HepG2 (cell line): ENCODE measurements at regions not wholly inside any gene's neighbourhood (a gene's known extent, or its start where the extent isn't known, plus 50 kb on each side); places are given as distances from the start of the nearest gene placed in this dataset.

Experiments
- ATAC-seq: fragments of 200-7000 bp; cut with Tn5 transposase; 3 replicates; pipeline ENCODE4 v1.9.1; 2020; ENCODE audit warnings: mild to moderate bottlenecking, moderate library complexity
- BruUV-seq: library from RNA; stranded (reverse); fragments of 400-500 nt; replicated peaks from 2 replicates; lab custom pipeline; 2021; lab: Mats Ljungman, UMichigan
- CTCF ChIA-PET: fragments of 300-600 bp; formaldehyde crosslinking; extraction: SDS; loops from one replicate; lab custom pipeline; 2021; ENCODE audit warnings: low total read pairs, inconsistent platforms, low intra/inter-chr PET ratio; lab: Yijun Ruan, JAX
- POLR2A ChIA-PET: fragments of 350-600 bp; sonication (Branson Sonifier 250); formaldehyde crosslinking; loops from one replicate; lab custom pipeline; 2020; ENCODE audit warnings: antibody characterized with exemption, inconsistent platforms; lab: Yijun Ruan, JAX
- DNase-seq: peaks from one replicate; pipeline ENCODE4 v3.0.0-alpha.2; 2015; ENCODE audit warnings: low spot score
- FAIRE-seq: peaks from 3 replicates; lab custom pipeline; 2011; peaks lifted over from hg19 to GRCh38; lab: Jason Lieb, UNC
- H2AFZ ChIP-seq: one replicate; pipeline ENCODE4 v1.6.1; 2011; ENCODE audit warnings: low read length, inconsistent platforms
- H3K27ac ChIP-seq: fragments of 300-600 bp; 3 replicates; pipeline ENCODE4 v1.8.0; 2011; ENCODE audit warnings: mixed run types, mild to moderate bottlenecking, mixed read lengths, low read length, inconsistent platforms; ENCODE audit not compliant: insufficient read depth; ENCODE audit errors: extremely low read length
- H3K27me3 ChIP-seq, 2 experiments: fragments of 200-600 bp in 1 of 2; 2 replicates in 1 of 2; 3 replicates in 1 of 2; pipeline versions ENCODE4 v1.6.0 to v1.8.0; 2011; ENCODE audit warnings: low read length in 2 of 2, mild to moderate bottlenecking in 2 of 2, moderate library complexity in 2 of 2, inconsistent platforms in 1 of 2; ENCODE audit not compliant: insufficient read depth in 2 of 2, control insufficient read depth in 1 of 2
- H3K36me3 ChIP-seq, 2 experiments: fragments of 200-600 bp in 1 of 2; replicated peaks in 1 of 2; 2 replicates in 1 of 2; 3 replicates in 1 of 2; pipeline versions ENCODE4 v1.5.1 to v1.8.0; 2011; ENCODE audit warnings: low read length in 2 of 2, inconsistent platforms in 1 of 2; ENCODE audit not compliant: insufficient read depth in 2 of 2, control insufficient read depth in 1 of 2
- H3K4me1 ChIP-seq: 2 replicates; pipeline ENCODE4 v1.5.1; 2012; ENCODE audit warnings: low read length, inconsistent platforms; ENCODE audit not compliant: insufficient read depth
- H3K4me2 ChIP-seq: 2 replicates; pipeline ENCODE4 v1.6.0; 2011; ENCODE audit warnings: low read depth, low read length, inconsistent platforms
- H3K4me3 ChIP-seq, 3 experiments: fragments of 200-600 bp in 1 of 3; sonication (generic), shearing (Covaris generic) in 1 of 3; replicated peaks in 1 of 3; 2 replicates each; pipeline ENCODE4 v1.5.1; 2011 to 2016; ENCODE audit warnings: low read length in 3 of 3, inconsistent platforms in 2 of 3, low read depth in 2 of 3, mild to moderate bottlenecking in 2 of 3, control low read depth in 1 of 3, mixed read lengths in 1 of 3; ENCODE audit not compliant: insufficient read depth in 1 of 3
- H3K79me2 ChIP-seq: one replicate; pipeline ENCODE4 v1.6.1; 2011; ENCODE audit warnings: low read length, inconsistent platforms; ENCODE audit not compliant: insufficient read depth
- H3K9ac ChIP-seq: 2 replicates; pipeline ENCODE4 v1.6.0; 2011; ENCODE audit warnings: mild to moderate bottlenecking, low read depth, low read length, inconsistent platforms; ENCODE audit not compliant: insufficient read depth
- H3K9me3 ChIP-seq: 2 replicates; pipeline ENCODE4 v1.5.1; 2012; ENCODE audit warnings: mild to moderate bottlenecking, low read length
- H4K20me1 ChIP-seq: 2 replicates; pipeline ENCODE4 v1.6.0; 2011; ENCODE audit warnings: inconsistent platforms, mild to moderate bottlenecking, low read length, moderate library complexity; ENCODE audit not compliant: insufficient read depth
- ARID2 ChIP-seq: sonication (generic); formaldehyde crosslinking; IDR thresholded peaks from 2 replicates; pipeline ENCODE4 v1.8.1; 2022; ENCODE audit warnings: mild to moderate bottlenecking, missing genetic modification reagents, borderline replicate concordance
- FOXK2 ChIP-seq: fragments of 450-650 bp; IDR thresholded peaks from 2 replicates; pipeline ENCODE4 v1.6.1; 2016
- GATAD1 ChIP-seq: IDR thresholded peaks from 2 replicates; pipeline ENCODE4 v1.6.1; 2016; ENCODE audit warnings: missing genetic modification reagents, missing compliant biosample characterization
- MTA3 ChIP-seq: sonication (generic); formaldehyde crosslinking; IDR thresholded peaks from 2 replicates; pipeline ENCODE4 v1.4.0; 2020; ENCODE audit warnings: missing genetic modification reagents
- POLR2G ChIP-seq: fragments of 200-400 bp; formaldehyde crosslinking; IDR thresholded peaks from 2 replicates; pipeline ENCODE4 v1.6.1; 2018; ENCODE audit warnings: mild to moderate bottlenecking, low read depth, low read length, moderate library complexity
- TCF7 ChIP-seq: sonication (generic); IDR thresholded peaks from 2 replicates; pipeline ENCODE4 v1.6.1; 2016; ENCODE audit warnings: antibody characterized with exemption, low read depth
- ZNF296 ChIP-seq: sonication (generic); formaldehyde crosslinking; conservative IDR thresholded peaks from 2 replicates; pipeline ENCODE4 v1.5.0; 2020; ENCODE audit warnings: mild to moderate bottlenecking, missing genetic modification reagents
- ZNF329 ChIP-seq: sonication (generic); formaldehyde crosslinking; IDR thresholded peaks from 2 replicates; pipeline ENCODE4 v1.9.0; 2021; ENCODE audit warnings: low read depth, mild to moderate bottlenecking, missing genetic modification reagents
- ZNF562 ChIP-seq: sonication (generic); formaldehyde crosslinking; IDR thresholded peaks from 2 replicates; pipeline ENCODE4 v1.8.0; 2022; ENCODE audit warnings: missing genetic modification reagents, borderline replicate concordance
- ZNF670 ChIP-seq: sonication (generic); formaldehyde crosslinking; IDR thresholded peaks from 2 replicates; pipeline ENCODE4 v1.8.0; 2022; ENCODE audit warnings: mild to moderate bottlenecking, missing genetic modification reagents, borderline replicate concordance
- WGBS: methylation state at CpG from one replicate; pipeline ENCODE4 v1.1.6; 2017; ENCODE audit warnings: low lambda C conversion rate; 5-methylcytosine and 5-hydroxymethylcytosine counted together
- in situ Hi-C: cut with HindIII; loops from 2 replicates; pipeline ENCODE4 v1.10.0; 2017; ENCODE audit warnings: low pct_unique_long_range_greater_than_20kb; ENCODE audit not compliant: extremely low pct_ligation_motif_present
- intact Hi-C: fragments of 100-400 bp; cut with micrococcal nuclease; formaldehyde crosslinking; loops from one replicate; pipeline ENCODE4 v1.10.0; 2022; ENCODE audit not compliant: unreplicated experiment
- TF ChIP-seq, protein P1 (sequence below): sonication (generic); formaldehyde crosslinking; IDR thresholded peaks from 2 replicates; pipeline ENCODE4 v1.4.0; 2020; ENCODE audit warnings: low read depth, mild to moderate bottlenecking, missing genetic modification reagents
- TF ChIP-seq, protein P2 (sequence below): IDR thresholded peaks from 2 replicates; pipeline ENCODE4 v1.6.1; 2016; ENCODE audit warnings: low read depth, missing genetic modification reagents, missing compliant biosample characterization
- TF ChIP-seq, protein P3 (sequence below): sonication (generic); formaldehyde crosslinking; IDR thresholded peaks from 2 replicates; pipeline ENCODE4 v1.4.0; 2020; ENCODE audit warnings: mild to moderate bottlenecking, missing genetic modification reagents

DNA sequence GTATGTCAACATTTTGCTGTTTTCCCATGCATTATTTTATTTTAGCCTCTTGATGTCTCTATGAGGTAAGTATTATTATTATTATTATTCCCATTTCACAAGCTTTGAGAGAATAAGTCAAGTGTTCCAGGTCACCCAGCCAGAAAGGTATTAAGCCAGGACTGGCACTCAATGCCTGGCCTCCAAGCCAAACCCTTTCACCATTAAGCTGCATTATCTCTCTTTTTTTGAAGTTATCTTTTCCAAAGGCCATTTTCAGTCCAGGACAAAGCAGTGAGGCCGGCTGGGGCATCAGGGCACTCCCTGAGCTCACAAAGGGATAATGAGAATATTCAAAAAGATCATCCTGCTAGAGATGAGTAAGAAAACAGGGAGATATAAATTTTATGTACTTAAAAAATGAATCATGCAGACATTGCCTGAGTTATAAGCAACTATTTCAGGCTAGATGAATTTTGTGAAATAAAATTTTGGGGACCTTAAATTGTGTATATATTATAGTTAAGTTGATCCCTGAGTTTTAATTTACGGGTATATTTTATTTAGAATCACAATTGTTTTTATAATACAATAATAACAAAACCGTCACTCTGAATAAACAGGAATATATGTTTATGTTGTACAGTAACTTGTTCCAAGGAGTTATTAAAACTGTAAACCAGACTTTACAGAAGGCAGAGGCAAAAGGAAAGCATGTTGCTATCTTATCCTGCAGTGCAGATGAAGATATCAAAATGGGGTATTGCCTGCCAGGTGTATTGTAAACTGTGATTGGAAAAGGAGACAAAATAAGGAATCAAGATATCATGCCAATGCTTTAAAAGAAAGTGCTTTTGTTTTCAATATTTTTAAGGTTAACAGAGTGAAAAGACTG is 51.3 kb upstream of the CAV2 start:
- no peak overlapping the region for H3K4me3 ChIP-seq
- POLR2A ChIA-PET, result no interaction called here
- no peaks in the 10 kb centered on the region for H3K36me3 ChIP-seq
- no TSS peak for BruUV-seq
- WGBS, result 18% methylated on average over 3 of the region's 3 CpGs
- FAIRE-seq (no peak), ATAC-seq (no peak), DNase-seq (no peak)
- no peak overlapping the region for H3K27ac ChIP-seq
- H3K4me2 ChIP-seq, result no peak overlapping the region
- no peaks in the 10 kb centered on the region for H3K4me1 ChIP-seq
- CTCF ChIA-PET, result no interaction called here
- 0 out of 5 replicates have a peak, but pooled peaks cover 0 to 2% of the 10 kb centered on the region in 2 experiments for H3K27me3 ChIP-seq
- no peak overlapping the region for H2AFZ ChIP-seq
- no peaks in the 10 kb centered on the region for H3K9me3 ChIP-seq
- TF ChIP-seq TCF7 (no peak), FOXK2 (no peak), POLR2G (no peak), ZNF562 (CRISPR knock-in tag) (no peak), ZNF296 (CRISPR knock-in tag) (no peak), GATAD1 (no peak), ZNF329 (no peak), ARID2 (CRISPR knock-in tag) (no peak), MTA3 (CRISPR knock-in tag) (no peak), ZNF670 (CRISPR knock-in tag) (no peak)
- TF ChIP-seq, protein P1, sequence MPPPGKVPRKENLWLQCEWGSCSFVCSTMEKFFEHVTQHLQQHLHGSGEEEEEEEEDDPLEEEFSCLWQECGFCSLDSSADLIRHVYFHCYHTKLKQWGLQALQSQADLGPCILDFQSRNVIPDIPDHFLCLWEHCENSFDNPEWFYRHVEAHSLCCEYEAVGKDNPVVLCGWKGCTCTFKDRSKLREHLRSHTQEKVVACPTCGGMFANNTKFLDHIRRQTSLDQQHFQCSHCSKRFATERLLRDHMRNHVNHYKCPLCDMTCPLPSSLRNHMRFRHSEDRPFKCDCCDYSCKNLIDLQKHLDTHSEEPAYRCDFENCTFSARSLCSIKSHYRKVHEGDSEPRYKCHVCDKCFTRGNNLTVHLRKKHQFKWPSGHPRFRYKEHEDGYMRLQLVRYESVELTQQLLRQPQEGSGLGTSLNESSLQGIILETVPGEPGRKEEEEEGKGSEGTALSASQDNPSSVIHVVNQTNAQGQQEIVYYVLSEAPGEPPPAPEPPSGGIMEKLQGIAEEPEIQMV (CRISPR knock-in tag), result no peak
- TF ChIP-seq, protein P2, sequence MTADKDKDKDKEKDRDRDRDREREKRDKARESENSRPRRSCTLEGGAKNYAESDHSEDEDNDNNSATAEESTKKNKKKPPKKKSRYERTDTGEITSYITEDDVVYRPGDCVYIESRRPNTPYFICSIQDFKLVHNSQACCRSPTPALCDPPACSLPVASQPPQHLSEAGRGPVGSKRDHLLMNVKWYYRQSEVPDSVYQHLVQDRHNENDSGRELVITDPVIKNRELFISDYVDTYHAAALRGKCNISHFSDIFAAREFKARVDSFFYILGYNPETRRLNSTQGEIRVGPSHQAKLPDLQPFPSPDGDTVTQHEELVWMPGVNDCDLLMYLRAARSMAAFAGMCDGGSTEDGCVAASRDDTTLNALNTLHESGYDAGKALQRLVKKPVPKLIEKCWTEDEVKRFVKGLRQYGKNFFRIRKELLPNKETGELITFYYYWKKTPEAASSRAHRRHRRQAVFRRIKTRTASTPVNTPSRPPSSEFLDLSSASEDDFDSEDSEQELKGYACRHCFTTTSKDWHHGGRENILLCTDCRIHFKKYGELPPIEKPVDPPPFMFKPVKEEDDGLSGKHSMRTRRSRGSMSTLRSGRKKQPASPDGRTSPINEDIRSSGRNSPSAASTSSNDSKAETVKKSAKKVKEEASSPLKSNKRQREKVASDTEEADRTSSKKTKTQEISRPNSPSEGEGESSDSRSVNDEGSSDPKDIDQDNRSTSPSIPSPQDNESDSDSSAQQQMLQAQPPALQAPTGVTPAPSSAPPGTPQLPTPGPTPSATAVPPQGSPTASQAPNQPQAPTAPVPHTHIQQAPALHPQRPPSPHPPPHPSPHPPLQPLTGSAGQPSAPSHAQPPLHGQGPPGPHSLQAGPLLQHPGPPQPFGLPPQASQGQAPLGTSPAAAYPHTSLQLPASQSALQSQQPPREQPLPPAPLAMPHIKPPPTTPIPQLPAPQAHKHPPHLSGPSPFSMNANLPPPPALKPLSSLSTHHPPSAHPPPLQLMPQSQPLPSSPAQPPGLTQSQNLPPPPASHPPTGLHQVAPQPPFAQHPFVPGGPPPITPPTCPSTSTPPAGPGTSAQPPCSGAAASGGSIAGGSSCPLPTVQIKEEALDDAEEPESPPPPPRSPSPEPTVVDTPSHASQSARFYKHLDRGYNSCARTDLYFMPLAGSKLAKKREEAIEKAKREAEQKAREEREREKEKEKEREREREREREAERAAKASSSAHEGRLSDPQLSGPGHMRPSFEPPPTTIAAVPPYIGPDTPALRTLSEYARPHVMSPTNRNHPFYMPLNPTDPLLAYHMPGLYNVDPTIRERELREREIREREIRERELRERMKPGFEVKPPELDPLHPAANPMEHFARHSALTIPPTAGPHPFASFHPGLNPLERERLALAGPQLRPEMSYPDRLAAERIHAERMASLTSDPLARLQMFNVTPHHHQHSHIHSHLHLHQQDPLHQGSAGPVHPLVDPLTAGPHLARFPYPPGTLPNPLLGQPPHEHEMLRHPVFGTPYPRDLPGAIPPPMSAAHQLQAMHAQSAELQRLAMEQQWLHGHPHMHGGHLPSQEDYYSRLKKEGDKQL, result no peak
- TF ChIP-seq, protein P3, sequence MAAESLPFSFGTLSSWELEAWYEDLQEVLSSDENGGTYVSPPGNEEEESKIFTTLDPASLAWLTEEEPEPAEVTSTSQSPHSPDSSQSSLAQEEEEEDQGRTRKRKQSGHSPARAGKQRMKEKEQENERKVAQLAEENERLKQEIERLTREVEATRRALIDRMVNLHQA (CRISPR knock-in tag), result no peak
- no peaks in the 10 kb centered on the region for H3K79me2 ChIP-seq
- intact Hi-C loops (no loop called here), in situ Hi-C loops (no loop called here)
- no peaks in the 10 kb centered on the region for H4K20me1 ChIP-seq
- H3K9ac ChIP-seq, result no peak overlapping the region
